Natural killer cell treated with Interleukin-12 subunit alpha and Interleukin-12 subunit beta and Interleukin-15 and Interleukin-18, amount 100 ng/mL, for 72 hours (primary cell): ENCODE measurements at regions not wholly inside any gene's neighbourhood (a gene's known extent, or its start where the extent isn't known, plus 50 kb on each side); places are given as distances from the start of the nearest gene placed in this dataset.

ENCODE experiments used
- ATAC-seq, 2 donors: fragments of 150-1000 bp; cut with Tn5 transposase in 1 of 2; sonication (Bioruptor Pico), chemical (Tn5 transposase) in 1 of 2; 2 replicates each; pipeline ENCODE4 v1.10.0; 2021
- DNase-seq: peaks from one replicate; pipeline ENCODE4 v3.0.0; 2022; ENCODE audit warnings: low spot score
- H3K27ac Mint-ChIP-seq, 2 donors: 1 replicate in 1 of 2; 2 replicates in 1 of 2; pipeline ENCODE4 v1.8.0; 2022; ENCODE audit warnings: mixed read lengths in 2 of 2, mild to moderate bottlenecking in 1 of 2, moderate library complexity in 1 of 2
- H3K27me3 Mint-ChIP-seq, 2 donors: 1 replicate in 1 of 2; 2 replicates in 1 of 2; pipeline ENCODE4 v1.8.0; 2022; ENCODE audit warnings: mixed read lengths in 2 of 2
- H3K36me3 Mint-ChIP-seq: one replicate; pipeline ENCODE4 v1.8.0; 2022; ENCODE audit warnings: mixed read lengths
- H3K4me1 Mint-ChIP-seq, 2 donors: 1 replicate in 1 of 2; 2 replicates in 1 of 2; pipeline ENCODE4 v1.8.0; 2022; ENCODE audit warnings: low read depth in 2 of 2, mixed read lengths in 2 of 2, mild to moderate bottlenecking in 1 of 2
- H3K4me3 Mint-ChIP-seq: one replicate; pipeline ENCODE4 v1.8.0; 2022; ENCODE audit warnings: mixed read lengths
- H3K9me3 Mint-ChIP-seq: 2 replicates; pipeline ENCODE4 v1.8.0; 2022; ENCODE audit warnings: mixed read lengths

GRCh38 chr10:123502983-123503382, 163.2 kb upstream of the GPR26 start:
- DNase-seq (no peak), ATAC-seq (no peak)
- H3K4me1 Mint-ChIP-seq, result no peaks in the 10 kb centered on the region
- no peaks in the 10 kb centered on the region for H3K36me3 Mint-ChIP-seq
- H3K4me3 Mint-ChIP-seq, result no peak overlapping the region
- no peak overlapping the region for H3K27ac Mint-ChIP-seq
- peaks cover 17 to 23% of the 10 kb centered on the region in 2 donors for H3K27me3 Mint-ChIP-seq
- H3K9me3 Mint-ChIP-seq, result no peaks in the 10 kb centered on the region

GRCh38 chr10:123506455-123506854, 159.7 kb upstream of the GPR26 start:
- Mint-ChIP-seq H3K4me1 (no peaks in the 10 kb centered on the region), H3K4me3 (no peak overlapping the region), H3K27ac (no peak overlapping the region), H3K9me3 (no peaks in the 10 kb centered on the region), H3K36me3 (no peaks in the 10 kb centered on the region), H3K27me3 (peaks cover 20 to 24% of the 10 kb centered on the region in 2 donors)
- DNase-seq (no peak), ATAC-seq (peak in 1 of 2 donors; percentile 3)

- Mint-ChIP-seq H3K9me3 (no peaks in the 10 kb centered on the region), H3K4me3 (no peak overlapping the region), H3K36me3 (no peaks in the 10 kb centered on the region), H3K27me3 (peaks cover 13 to 15% of the 10 kb centered on the region in 2 donors), H3K4me1 (no peaks in the 10 kb centered on the region), H3K27ac (no peak overlapping the region)
- DNase-seq, result no peak
- no peak for ATAC-seq
Observed at GRCh38 chr10:123507298-123507697, 158.9 kb upstream of the GPR26 start.

- Mint-ChIP-seq H3K27me3 (peaks cover 15 to 16% of the 10 kb centered on the region in 2 donors), H3K4me3 (no peak overlapping the region), H3K9me3 (no peaks in the 10 kb centered on the region), H3K4me1 (no peaks in the 10 kb centered on the region), H3K27ac (no peak overlapping the region), H3K36me3 (no peaks in the 10 kb centered on the region)
- DNase-seq, result no peak
- ATAC-seq, result no peak
Observed at GRCh38 chr10:123509338-123509737, 156.8 kb upstream of the GPR26 start.

- no peak overlapping the region for H3K27ac Mint-ChIP-seq
- ATAC-seq (no peak), DNase-seq (no peak)
- peaks cover 0 to 3% of the 10 kb centered on the region in 2 donors for H3K4me1 Mint-ChIP-seq
- H3K36me3 Mint-ChIP-seq, result no peaks in the 10 kb centered on the region
- H3K9me3 Mint-ChIP-seq, result no peaks in the 10 kb centered on the region
- H3K4me3 Mint-ChIP-seq, result no peak overlapping the region
- H3K27me3 Mint-ChIP-seq, result peaks cover 17 to 23% of the 10 kb centered on the region in 2 donors
Observed at GRCh38 chr10:123512901-123513775, 153.0 kb upstream of the GPR26 start.

- peaks cover 17 to 23% of the 10 kb centered on the region in 2 donors for H3K27me3 Mint-ChIP-seq
- ATAC-seq (no peak), DNase-seq (no peak)
- no peaks in the 10 kb centered on the region for H3K9me3 Mint-ChIP-seq
- H3K4me1 Mint-ChIP-seq, result peaks cover 0 to 3% of the 10 kb centered on the region in 2 donors
- H3K4me3 Mint-ChIP-seq, result no peak overlapping the region
- H3K27ac Mint-ChIP-seq, result no peak overlapping the region
- H3K36me3 Mint-ChIP-seq, result no peaks in the 10 kb centered on the region
Observed at GRCh38 chr10:123513870-123514269, 152.3 kb upstream of the GPR26 start.

GRCh38 chr10:123514996-123515395, 151.2 kb upstream of the GPR26 start:
- no peaks in the 10 kb centered on the region for H3K9me3 Mint-ChIP-seq
- no peak overlapping the region for H3K27ac Mint-ChIP-seq
- no peak for DNase-seq
- peaks cover 17 to 18% of the 10 kb centered on the region in 2 donors for H3K27me3 Mint-ChIP-seq
- no peak overlapping the region for H3K4me3 Mint-ChIP-seq
- ATAC-seq, result no peak
- peaks cover 0 to 3% of the 10 kb centered on the region in 2 donors for H3K4me1 Mint-ChIP-seq
- H3K36me3 Mint-ChIP-seq, result no peaks in the 10 kb centered on the region

GRCh38 chr10:123515661-123516060, 150.5 kb upstream of the GPR26 start:
- peaks cover 0 to 3% of the 10 kb centered on the region in 2 donors for H3K4me1 Mint-ChIP-seq
- H3K4me3 Mint-ChIP-seq, result no peak overlapping the region
- DNase-seq, result no peak
- no peaks in the 10 kb centered on the region for H3K9me3 Mint-ChIP-seq
- ATAC-seq, result no peak
- H3K27me3 Mint-ChIP-seq, result peaks cover 10 to 13% of the 10 kb centered on the region in 2 donors
- no peaks in the 10 kb centered on the region for H3K36me3 Mint-ChIP-seq
- H3K27ac Mint-ChIP-seq, result no peak overlapping the region

- no peak for DNase-seq
- H3K27me3 Mint-ChIP-seq, result peaks cover 9 to 13% of the 10 kb centered on the region in 2 donors
- H3K9me3 Mint-ChIP-seq, result no peaks in the 10 kb centered on the region
- no peak overlapping the region for H3K27ac Mint-ChIP-seq
- H3K4me1 Mint-ChIP-seq, result peaks cover 0 to 3% of the 10 kb centered on the region in 2 donors
- H3K36me3 Mint-ChIP-seq, result no peaks in the 10 kb centered on the region
- no peak for ATAC-seq
- no peak overlapping the region for H3K4me3 Mint-ChIP-seq
Observed at GRCh38 chr10:123516291-123516690, 149.9 kb upstream of the GPR26 start.

GRCh38 chr10:123517426-123517825, 148.7 kb upstream of the GPR26 start:
- ATAC-seq, result no peak
- no peak overlapping the region for H3K4me3 Mint-ChIP-seq
- H3K4me1 Mint-ChIP-seq, result peaks cover 0 to 3% of the 10 kb centered on the region in 2 donors
- H3K9me3 Mint-ChIP-seq, result no peaks in the 10 kb centered on the region
- no peak for DNase-seq
- peaks cover 9 to 13% of the 10 kb centered on the region in 2 donors for H3K27me3 Mint-ChIP-seq
- no peak overlapping the region for H3K27ac Mint-ChIP-seq
- no peaks in the 10 kb centered on the region for H3K36me3 Mint-ChIP-seq

GRCh38 chr10:123517901-123518300, 148.3 kb upstream of the GPR26 start:
- DNase-seq (no peak), ATAC-seq (no peak)
- H3K36me3 Mint-ChIP-seq, result no peaks in the 10 kb centered on the region
- H3K27me3 Mint-ChIP-seq, result peaks cover 9 to 17% of the 10 kb centered on the region in 2 donors
- no peak overlapping the region for H3K27ac Mint-ChIP-seq
- no peak overlapping the region for H3K4me3 Mint-ChIP-seq
- H3K4me1 Mint-ChIP-seq, result peaks cover 0 to 3% of the 10 kb centered on the region in 2 donors
- H3K9me3 Mint-ChIP-seq, result no peaks in the 10 kb centered on the region

GRCh38 chr10:123518765-123519164, 147.4 kb upstream of the GPR26 start:
- DNase-seq (no peak), ATAC-seq (no peak)
- Mint-ChIP-seq H3K36me3 (no peaks in the 10 kb centered on the region), H3K4me3 (no peak overlapping the region), H3K27ac (no peak overlapping the region), H3K9me3 (no peaks in the 10 kb centered on the region), H3K4me1 (peaks cover 0 to 3% of the 10 kb centered on the region in 2 donors), H3K27me3 (peaks cover 9 to 18% of the 10 kb centered on the region in 2 donors)

- Mint-ChIP-seq H3K4me3 (no peak overlapping the region), H3K27me3 (peaks cover 9 to 18% of the 10 kb centered on the region in 2 donors), H3K27ac (no peak overlapping the region), H3K9me3 (no peaks in the 10 kb centered on the region), H3K36me3 (no peaks in the 10 kb centered on the region), H3K4me1 (peaks cover 0 to 3% of the 10 kb centered on the region in 2 donors)
- ATAC-seq (no peak), DNase-seq (no peak)
Observed at GRCh38 chr10:123519861-123520260, 146.3 kb upstream of the GPR26 start.

- Mint-ChIP-seq H3K4me1 (no peaks in the 10 kb centered on the region), H3K27me3 (peaks cover 2 to 10% of the 10 kb centered on the region in 2 donors), H3K36me3 (no peaks in the 10 kb centered on the region), H3K9me3 (no peaks in the 10 kb centered on the region), H3K27ac (no peak overlapping the region), H3K4me3 (no peak overlapping the region)
- ATAC-seq (no peak), DNase-seq (no peak)
Observed at GRCh38 chr10:123521076-123521475, 145.1 kb upstream of the GPR26 start.
